Esophagus squamous epithelium (tissue), 4 donors: ENCODE measurements at regions not wholly inside any gene's neighbourhood (a gene's known extent, or its start where the extent isn't known, plus 50 kb on each side); places are given as distances from the start of the nearest gene placed in this dataset.

Source experiments
- POLR2A ChIP-seq, 4 donors: fragments of 450-650 bp; IDR thresholded peaks; one replicate each; pipeline ENCODE4 v1.6.1; 2017; ENCODE audit warnings: antibody characterized with exemption in 4 of 4, mild to moderate bottlenecking in 4 of 4, moderate library complexity in 3 of 4
- TF ChIP-seq, protein P1 (sequence below), 6 experiments: fragments of 450-650 bp in 4 of 6; fragments of 200-600 bp in 2 of 6; sonication (generic) in 2 of 6; IDR thresholded peaks; one replicate each; pipeline ENCODE4 v1.5.1; 2016 to 2019; ENCODE audit warnings: antibody characterized with exemption in 6 of 6, mild to moderate bottlenecking in 4 of 6, moderate library complexity in 4 of 6

DNA sequence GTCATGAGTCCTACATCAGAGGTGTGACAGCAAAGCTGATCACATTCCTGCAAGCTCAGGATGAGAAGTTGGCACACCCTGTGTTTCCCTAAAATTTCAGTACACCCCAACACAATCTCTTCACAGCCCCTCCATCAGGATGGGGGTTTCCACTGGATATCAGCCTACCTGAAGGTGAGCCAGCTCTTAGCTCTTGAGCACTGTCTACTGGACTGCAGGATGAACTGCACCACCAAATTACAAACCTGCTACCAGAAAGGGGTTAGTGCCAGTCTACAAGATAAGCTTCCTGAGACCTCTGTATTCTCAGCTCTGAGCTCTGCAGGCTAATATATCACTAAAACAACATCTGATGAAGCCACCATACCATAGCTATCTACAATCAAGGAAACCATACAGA, 1616.2 kb upstream of the SPRY2 start:
- TF ChIP-seq, protein P1, sequence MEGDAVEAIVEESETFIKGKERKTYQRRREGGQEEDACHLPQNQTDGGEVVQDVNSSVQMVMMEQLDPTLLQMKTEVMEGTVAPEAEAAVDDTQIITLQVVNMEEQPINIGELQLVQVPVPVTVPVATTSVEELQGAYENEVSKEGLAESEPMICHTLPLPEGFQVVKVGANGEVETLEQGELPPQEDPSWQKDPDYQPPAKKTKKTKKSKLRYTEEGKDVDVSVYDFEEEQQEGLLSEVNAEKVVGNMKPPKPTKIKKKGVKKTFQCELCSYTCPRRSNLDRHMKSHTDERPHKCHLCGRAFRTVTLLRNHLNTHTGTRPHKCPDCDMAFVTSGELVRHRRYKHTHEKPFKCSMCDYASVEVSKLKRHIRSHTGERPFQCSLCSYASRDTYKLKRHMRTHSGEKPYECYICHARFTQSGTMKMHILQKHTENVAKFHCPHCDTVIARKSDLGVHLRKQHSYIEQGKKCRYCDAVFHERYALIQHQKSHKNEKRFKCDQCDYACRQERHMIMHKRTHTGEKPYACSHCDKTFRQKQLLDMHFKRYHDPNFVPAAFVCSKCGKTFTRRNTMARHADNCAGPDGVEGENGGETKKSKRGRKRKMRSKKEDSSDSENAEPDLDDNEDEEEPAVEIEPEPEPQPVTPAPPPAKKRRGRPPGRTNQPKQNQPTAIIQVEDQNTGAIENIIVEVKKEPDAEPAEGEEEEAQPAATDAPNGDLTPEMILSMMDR (IDR thresholded peaks at IDR 0.05) = no peak
- no peak for TF ChIP-seq POLR2A (IDR thresholded peaks at IDR 0.05)
